ENCODE measurements at regions not wholly inside any gene's neighbourhood (a gene's known extent, or its start where the extent isn't known, plus 50 kb on each side); places are given as distances from the start of the nearest gene placed in this dataset.
"Not testable (repeated sequence)": the region's sequence is repeated elsewhere in the genome, so short reads cannot be mapped to it uniquely, and the experiment has no call there.

DNA sequence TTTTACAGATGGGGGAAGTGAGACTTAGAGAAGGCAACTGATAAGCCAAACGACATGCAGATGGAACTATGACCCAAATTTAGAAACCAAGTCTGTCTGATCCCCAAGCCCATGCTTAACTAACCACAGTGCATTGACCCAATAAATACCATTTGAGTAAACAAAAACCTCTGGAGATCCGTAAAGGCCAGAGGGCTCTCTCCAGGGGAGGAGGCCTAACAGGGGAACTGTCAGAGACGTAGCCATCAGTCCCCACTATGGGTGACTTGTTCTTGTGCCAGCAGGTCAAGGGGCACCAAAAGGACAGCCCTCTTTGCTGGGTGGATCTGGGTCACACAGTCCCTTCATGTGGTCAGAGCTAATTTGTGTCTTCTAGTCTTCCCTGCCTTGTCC is 420.2 kb downstream of the BCOR start:
- H3K4me3 ChIP-seq (ENCODE audit: low read length), result no peak overlapping the region
- no peak for TF ChIP-seq ZNF274 (IDR thresholded peaks at IDR 0.05; ENCODE audit: low read depth, low read length)

DNA sequence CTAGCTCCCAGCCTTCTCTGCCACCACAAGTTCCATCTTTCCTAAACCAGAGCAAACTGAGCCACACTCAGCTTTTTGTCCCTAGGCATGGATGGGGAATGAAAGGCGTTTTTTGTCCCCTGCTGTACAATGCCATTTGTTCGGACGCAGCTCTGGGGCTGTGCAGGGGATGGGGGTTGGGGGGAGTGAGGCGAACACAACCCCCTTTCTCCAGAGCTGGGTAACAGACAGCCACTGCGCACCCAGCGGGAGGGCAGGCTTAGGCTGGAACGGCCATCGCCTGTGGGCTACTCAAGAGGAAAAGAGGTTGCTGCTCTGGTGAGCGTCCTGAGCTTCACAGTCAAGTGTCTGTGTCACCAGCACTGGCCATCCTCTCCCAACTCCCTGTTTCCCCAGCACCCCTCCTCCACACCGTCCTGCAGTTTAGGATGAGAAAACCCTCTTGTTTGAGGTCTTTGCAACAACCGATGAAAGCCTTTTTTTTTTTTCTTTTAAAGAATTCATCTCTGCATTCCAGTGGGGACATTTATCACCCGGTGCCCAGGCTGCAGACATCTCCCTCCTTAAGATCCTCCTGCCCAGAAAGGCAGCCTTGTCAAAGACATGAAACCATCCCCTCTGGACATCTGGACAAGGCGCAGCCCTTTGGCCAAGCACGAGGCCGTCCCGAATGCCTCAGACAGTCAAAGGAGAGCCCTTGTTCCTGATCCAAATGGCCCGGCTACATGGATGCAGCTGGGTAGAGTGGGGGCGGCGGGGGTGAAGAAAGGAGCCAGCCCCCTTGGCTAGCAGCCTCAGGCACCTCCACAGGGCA is 419.6 kb downstream of the BCOR start:
- no peak for TF ChIP-seq ZNF274 (IDR thresholded peaks at IDR 0.05; ENCODE audit: low read depth, low read length)
- H3K4me3 ChIP-seq (ENCODE audit: low read length), result no peak overlapping the region

- TF ChIP-seq ZNF274 (IDR thresholded peaks at IDR 0.05; ENCODE audit: low read depth, low read length), result no peak
- no peak overlapping the region for H3K4me3 ChIP-seq (ENCODE audit: low read length)
Measured at GRCh38 chrX:39678914-39679313, 418.8 kb downstream of the BCOR start.

GRCh38 chrX:39679497-39680157 is 418.1 kb downstream of the BCOR start:
- TF ChIP-seq ZNF274 (IDR thresholded peaks at IDR 0.05; ENCODE audit: low read depth, low read length), result no peak
- H3K4me3 ChIP-seq (ENCODE audit: low read length), result no peak overlapping the region

DNA sequence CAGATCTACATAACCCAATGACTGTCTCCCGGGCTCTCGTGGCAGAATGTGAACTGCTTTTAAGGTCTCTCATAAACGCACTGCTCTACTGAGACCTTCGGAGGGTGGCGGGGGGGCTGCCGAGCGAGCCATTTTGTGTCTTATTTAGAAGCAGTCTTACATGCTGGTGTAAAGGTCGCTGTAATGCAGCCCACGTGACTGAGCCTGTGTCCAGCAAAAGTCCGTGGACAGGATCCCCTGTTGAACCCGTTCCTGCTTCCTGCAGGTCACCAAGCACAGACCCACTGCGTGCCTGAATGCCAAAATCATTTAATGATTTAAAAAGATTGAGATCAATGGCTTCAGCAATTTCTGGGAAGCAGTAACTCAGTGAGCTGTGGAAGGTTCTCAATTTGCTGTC is 415.9 kb downstream of the BCOR start:
- no peak overlapping the region for H3K4me3 ChIP-seq (ENCODE audit: low read length)
- TF ChIP-seq ZNF274 (IDR thresholded peaks at IDR 0.05; ENCODE audit: low read depth, low read length), result no peak

- TF ChIP-seq ZNF274 (IDR thresholded peaks at IDR 0.05; ENCODE audit: low read depth, low read length), result no peak
- H3K4me3 ChIP-seq (ENCODE audit: low read length), result no peak overlapping the region
Measured at GRCh38 chrX:39682778-39683177, 415.0 kb downstream of the BCOR start.

GRCh38 chrX:39688219-39688575 is 409.6 kb downstream of the BCOR start:
- no peak for TF ChIP-seq ZNF274 (IDR thresholded peaks at IDR 0.05; ENCODE audit: low read depth, low read length)
- H3K4me3 ChIP-seq (ENCODE audit: low read length), result no peak overlapping the region

GRCh38 chrX:39688576-39689375 is 409.0 kb downstream of the BCOR start:
- TF ChIP-seq ZNF274 (IDR thresholded peaks at IDR 0.05; ENCODE audit: low read depth, low read length), result no peak
- no peak overlapping the region for H3K4me3 ChIP-seq (ENCODE audit: low read length)

- TF ChIP-seq ZNF274 (IDR thresholded peaks at IDR 0.05; ENCODE audit: low read depth, low read length), result no peak
- H3K4me3 ChIP-seq (ENCODE audit: low read length), result no peak overlapping the region
Measured at GRCh38 chrX:39689376-39690104, 408.2 kb downstream of the BCOR start.

DNA sequence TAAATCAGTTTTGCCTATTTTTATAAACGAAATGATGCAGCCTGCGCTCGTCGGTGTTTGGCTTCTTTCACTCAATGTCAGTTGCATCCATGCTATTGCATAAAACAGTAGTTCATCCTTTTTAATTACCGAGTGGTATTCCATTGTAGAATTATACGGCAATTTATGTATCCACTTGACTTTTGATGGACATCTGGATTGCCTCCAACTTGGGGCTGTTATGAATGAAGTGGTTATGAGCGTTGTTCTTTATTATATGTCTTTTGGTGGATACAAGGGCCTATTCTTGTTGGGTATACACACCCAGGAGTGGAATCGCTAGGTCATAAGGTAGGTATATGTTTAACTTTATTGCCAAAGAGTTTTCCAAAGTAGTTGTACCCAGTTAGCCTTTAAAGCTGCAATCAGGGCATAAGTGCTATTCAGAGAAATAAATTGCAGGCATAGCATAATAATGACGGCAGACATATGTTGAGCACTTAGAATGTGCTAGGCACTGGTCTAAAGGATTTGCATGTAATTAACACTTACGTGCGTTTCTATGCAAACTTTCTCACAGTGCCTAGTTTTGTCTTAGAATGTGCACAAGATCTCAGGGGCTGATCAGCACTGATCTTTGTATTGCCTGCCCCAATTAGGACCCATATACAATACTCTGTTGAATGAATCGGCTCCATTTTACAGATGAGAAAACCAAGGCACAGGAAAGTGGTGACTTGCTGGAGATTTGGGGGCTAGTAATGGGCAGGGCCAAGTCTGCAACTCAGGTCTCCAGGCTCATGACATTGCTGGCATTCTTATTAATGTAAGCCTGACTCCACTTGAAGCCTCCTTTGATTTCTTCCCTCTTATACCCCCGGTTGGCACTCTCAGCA is 407.0 kb downstream of the BCOR start:
- TF ChIP-seq ZNF274 (IDR thresholded peaks at IDR 0.05; ENCODE audit: low read depth, low read length), result no peak
- no peak overlapping the region for H3K4me3 ChIP-seq (ENCODE audit: low read length)

DNA sequence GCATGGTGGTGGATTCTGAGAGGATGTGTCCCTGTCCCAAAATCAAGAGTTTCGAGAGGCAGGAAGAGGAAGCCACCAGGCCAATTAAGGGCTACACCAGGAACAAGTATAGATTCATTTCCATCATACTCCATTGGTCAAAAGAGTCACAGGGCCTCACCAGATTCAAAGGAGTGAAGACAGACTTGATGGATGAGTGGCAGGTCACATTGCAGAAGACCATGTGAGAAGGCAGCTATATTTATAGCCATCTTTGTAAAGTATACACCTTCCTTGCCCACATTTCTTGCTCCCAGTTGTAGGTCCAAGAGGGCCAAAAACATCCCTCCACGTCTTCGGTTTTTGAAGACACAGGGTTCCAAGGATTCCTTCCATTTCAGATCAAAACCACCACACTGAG is 406.0 kb downstream of the BCOR start:
- no peak overlapping the region for H3K4me3 ChIP-seq (ENCODE audit: low read length)
- TF ChIP-seq ZNF274 (IDR thresholded peaks at IDR 0.05; ENCODE audit: low read depth, low read length), result no peak

GRCh38 chrX:39692796-39693195 is 405.0 kb downstream of the BCOR start:
- no peak overlapping the region for H3K4me3 ChIP-seq (ENCODE audit: low read length)
- no peak for TF ChIP-seq ZNF274 (IDR thresholded peaks at IDR 0.05; ENCODE audit: low read depth, low read length)

- no peak overlapping the region for H3K4me3 ChIP-seq (ENCODE audit: low read length)
- TF ChIP-seq ZNF274 (IDR thresholded peaks at IDR 0.05; ENCODE audit: low read depth, low read length), result no peak
Measured at GRCh38 chrX:39693298-39693697, 404.5 kb downstream of the BCOR start.

- not testable (repeated sequence) for H3K4me3 ChIP-seq (ENCODE audit: low read length)
Measured at GRCh38 chrX:39702636-39703035, 395.1 kb downstream of the BCOR start.
